ENCODE measurements at regions not wholly inside any gene's neighbourhood (a gene's known extent, or its start where the extent isn't known, plus 50 kb on each side); places are given as distances from the start of the nearest gene placed in this dataset.

DNA sequence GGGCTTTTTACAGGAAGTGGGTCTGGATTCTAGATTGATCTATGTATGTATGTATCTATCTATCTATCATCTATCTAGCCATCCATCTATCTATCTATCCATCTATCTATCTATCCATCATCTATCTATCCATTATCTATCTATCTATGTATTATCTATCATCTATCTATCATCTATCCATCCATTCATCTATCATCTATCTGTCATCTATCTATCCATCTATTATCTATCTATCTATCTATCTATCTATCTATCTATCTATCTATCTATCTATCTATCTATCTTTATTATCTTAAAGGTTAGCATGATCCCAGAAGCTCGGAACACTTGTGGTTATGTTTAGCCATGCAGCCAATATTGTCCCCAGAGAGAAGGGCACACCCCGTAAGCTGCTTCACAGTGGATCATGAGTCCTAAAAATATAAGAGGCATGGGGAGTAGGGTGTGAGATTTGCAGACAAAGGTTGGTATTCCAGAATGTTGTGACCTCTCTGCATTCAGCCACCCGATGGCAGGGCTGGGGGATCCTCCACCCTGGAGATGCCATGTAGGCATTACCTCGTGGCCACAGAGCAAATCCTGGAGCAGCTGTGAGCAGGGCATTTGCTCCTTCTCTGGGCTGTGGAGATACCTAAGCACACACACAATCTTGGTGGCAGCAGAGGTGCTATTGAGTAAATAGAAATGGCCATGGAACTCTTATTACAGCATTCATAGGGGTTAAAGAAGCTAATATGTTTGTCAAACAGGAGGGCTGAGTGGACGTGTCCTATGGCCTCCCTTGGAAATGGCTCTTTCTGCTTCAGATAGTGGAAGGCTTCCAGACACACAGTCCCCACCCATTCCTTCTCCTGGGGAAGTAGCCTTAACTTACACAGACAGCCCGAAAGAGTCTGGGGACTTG lies 310.0 kb upstream of the TSHZ3 start:
- DNase-seq (ENCODE audit: low spot score) = no peak

DNA sequence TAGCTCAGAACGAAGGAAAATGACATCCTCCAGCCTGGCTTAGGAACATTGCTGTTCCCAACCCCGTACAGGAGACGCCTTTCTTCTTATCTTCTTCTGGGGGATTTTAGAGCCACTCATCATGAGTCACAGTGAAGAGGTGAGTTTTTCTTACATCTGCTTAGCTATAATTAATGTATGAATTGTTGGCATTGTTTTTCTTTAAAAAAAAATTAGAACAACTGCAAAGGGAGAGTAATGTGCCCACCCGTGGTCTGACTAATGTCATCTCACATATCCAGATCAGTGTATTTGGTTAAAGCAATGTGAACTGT lies 310.6 kb upstream of the TSHZ3 start:
- DNase-seq (ENCODE audit: low spot score) = no peak

DNA sequence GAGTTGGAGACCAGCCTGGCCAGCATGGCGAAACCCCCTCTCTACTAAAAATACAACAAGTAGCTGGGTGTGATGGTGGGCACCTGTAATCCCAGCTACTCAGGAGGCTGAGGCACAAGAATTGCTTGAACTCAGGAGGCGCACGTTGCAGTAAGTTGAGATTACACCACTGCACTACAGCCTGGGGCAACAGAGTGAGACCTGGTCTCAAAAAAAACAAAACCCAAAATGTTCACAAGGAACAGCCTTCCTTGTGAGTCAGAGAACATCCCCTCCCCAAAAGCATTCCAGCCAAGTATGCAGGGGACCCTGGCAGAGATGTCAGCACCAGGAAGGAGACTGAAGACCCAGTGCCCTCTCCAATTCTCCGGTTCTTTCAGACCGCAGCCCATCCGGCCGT lies 314.9 kb upstream of the TSHZ3 start:
- DNase-seq (ENCODE audit: low spot score) = no peak

DNA sequence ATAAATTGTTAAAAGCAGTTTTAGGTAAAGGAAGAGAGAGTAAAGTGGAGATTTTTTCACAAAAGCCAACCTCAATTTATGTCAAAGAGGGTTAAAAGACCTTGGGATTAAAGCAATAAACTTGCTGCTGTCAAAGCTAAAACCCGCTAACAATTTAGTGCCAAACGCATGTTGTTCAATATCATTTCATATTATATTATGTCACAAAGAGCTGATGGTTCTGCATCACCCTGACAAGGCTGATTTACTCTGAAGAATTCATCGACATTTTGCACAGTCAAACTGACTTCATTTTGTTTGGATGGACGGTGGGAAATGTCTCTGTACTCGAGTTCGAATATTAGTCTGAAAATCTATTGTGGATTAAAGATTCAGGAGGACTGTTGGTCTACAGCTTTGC lies 315.8 kb upstream of the TSHZ3 start:
- DNase-seq (ENCODE audit: low spot score) = no peak

DNA sequence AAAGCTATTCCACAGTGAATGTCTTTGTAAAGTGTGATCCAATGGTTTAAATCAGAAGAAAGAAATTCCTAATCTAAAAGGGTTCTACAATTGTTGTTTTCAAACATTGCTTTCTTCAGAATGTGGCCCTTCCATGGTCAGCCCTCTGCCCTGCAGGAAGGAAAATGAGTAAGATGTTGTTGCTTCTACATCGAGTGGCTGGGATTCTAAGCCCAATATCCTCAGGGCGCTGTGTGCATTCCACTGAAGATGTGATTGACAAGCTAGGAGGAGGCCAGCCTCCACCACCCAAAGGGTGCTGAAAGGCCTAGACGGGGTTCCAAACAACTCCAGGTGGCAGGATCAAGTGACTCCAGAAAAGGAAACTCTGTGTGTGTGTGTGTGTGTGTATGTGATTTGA lies 316.9 kb upstream of the TSHZ3 start:
- no peak for DNase-seq (ENCODE audit: low spot score)

DNA sequence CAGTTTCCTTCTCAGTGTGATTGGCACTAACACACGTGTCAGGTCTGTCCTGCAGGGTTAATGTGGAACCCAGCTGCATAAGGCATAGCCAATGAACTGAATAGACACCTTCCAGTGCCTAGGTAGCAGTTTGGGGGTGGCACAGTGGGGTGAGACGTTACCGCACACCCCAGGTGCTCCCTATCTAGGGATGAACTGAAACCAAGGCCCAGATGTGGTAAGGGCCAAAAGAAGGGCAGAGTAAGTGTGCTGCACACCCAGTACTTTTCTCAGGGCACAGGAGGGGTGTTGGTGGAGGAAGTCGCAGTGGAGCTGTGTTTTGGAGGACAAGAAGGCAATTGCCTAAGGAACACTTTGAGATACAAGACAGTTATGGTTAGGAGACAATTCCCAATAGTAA lies 317.9 kb upstream of the TSHZ3 start:
- no peak for DNase-seq (ENCODE audit: low spot score)

DNA sequence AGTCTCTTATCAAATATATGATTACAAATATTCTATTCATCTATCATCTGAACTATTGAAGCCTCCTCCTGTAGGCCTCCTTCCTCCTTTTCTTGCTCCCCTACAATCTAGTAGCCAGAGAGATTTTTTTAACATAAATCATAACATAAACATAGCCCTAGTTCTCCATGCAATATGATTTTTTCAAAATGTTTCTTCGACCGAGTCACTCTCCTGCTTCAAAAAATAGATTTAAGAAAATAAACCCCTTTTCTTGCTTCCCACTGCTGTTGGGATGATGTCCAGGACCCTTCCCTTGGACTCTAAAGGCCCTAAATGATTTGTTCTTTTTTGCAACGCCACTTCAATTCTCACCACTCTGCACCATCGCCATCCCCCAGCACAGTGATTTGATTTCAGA lies 319.7 kb upstream of the TSHZ3 start:
- DNase-seq (ENCODE audit: low spot score) = no peak

DNA sequence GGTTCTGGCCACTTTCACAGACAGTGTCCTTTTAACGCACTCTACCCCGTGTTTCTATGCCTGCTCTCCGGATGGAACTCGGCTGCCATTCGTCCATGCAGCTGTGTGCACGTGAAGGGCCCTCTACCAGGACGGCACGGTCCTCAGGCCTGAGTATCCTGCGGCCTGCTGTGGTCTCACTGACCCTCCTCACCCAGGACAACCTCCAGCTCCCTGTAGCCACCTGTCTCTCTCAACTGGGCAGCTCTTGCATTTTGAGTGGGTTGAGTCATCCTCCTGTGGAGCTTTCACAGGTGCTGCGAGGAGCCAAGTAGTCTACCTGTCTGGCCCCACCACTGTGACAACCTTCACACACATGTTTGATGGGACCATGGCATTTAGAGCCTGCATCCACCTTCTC lies 321.7 kb upstream of the TSHZ3 start:
- no peak for DNase-seq (ENCODE audit: low spot score)

DNA sequence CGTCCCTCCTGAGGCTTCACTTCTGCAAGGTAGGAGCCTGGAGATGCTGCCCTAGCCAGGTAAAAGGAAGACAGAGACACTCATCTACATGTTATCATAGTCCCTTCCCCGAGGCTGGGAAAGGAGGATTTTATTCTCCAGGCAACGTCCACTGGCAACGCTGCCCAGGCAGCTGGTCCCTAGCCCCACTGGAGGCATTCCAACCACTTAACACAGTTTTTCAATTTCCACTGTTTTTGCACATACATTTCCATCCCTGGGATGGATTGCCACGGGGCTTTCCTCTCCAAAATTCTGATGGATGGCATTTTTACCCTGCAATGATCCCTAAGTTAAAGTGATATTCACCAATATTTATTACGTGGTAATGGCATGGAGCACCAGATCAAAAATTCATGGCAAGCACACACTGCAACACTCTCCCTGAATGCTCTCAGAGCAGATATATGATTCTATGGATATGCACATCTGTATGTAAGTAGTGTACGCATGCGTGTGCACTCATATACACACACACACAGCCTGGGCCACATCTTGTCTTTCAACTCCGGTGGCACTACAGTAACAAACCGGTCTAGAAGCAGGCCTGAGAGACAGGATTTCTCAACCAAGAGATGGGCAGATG lies 322.3 kb upstream of the TSHZ3 start:
- DNase-seq (ENCODE audit: low spot score) = no peak

DNA sequence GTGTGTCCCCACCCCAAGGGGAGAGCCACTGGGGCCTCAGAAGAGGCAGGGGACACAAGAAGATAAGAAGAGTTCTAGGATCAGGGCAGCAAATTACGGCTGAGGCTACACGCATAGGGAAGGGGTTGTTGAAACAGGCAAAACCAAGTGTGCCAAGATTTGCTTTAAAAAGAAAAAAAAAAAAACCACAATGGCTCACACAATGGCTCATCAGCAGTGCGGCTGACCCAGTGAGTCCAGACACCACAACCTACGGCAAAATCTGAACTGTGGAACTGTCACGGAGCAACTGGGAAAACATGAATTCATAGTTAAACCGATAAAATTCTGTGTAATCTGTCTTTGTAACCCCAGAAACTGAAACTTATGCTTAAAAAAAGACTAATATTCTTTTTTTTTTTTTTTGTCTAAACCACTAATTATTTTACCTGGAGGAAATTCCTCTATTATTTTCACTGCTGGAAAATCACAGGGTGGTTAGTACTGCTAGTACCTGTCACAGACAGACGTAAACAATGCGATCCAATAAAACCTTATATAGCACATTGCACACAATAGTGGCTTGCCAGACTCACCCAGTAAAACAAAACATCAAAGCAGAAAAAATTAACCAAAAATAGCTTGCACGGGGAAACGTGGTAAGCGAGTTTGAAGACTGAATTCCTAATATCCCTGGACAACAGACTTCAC lies 325.4 kb upstream of the TSHZ3 start:
- DNase-seq (ENCODE audit: low spot score) = no peak

DNA sequence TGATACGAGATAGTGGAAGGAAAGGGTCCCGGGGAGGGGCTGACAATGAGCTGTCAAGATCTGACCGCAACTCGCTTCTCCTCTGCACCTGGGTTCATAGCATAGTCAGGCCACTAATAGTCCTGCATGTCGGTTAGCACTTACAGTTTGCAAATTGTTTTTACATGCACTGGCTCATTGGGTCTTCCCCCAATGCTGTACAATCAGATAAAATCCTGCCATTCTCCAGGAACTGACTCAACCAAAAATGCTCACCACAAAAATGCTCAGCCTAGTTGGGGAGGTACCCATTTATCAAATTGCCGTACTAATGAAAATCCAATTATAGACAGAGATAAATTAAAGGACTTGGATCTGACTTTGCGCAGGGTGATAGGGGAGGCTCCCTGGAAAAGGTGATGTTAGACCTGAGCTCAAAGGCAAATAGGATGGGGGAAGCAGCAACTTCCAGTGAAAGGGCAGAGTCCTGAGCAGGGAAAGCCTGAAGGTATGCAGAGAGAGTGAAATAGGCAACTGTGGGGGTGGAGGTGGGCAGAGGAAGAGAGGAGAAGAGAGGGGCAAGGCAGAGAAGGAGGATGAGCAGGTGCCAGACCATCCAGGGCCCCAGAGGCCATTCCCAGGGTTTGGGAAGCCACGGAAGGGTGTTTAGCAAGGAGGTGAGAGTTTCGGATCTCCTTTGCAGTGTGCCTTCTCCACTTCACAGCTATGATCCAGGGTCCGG lies 326.1 kb upstream of the TSHZ3 start:
- no peak for DNase-seq (ENCODE audit: low spot score)

DNA sequence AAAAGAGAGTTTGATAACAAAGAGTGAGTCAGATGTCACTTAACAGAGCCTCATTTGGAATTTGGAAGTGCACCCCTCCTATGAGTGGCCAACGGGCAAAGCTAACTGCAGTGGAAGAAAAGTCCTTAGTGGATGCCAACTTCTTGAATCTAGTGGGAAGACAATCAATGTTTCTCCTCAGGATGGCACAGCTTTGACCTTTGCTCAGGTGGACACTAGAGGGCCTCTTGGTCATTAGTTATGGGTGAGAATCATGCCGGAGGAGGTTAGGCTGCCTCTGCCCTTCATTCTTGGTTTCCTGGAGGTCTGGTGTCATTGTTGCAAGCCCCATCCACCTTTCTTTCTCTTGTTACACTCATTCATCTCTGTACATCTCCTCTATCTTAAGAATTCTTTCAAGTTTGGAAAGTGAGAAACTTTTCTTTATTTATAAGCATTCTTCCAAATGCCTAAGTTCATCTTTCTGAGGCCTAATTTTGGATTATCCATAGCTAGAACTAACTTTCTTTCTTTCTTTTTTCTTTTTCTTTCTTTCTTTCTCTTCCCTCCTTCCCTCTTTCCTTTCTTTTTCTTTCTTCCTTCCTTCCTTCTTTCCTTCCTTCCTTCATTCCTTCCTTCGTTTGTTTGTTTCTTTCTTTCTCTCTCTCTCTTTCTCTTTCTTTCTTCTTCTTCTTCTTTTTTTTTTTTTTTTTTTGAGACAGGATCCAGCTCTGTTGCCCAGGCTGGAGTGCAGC lies 327.2 kb upstream of the TSHZ3 start:
- DNase-seq (ENCODE audit: low spot score) = no peak

DNA sequence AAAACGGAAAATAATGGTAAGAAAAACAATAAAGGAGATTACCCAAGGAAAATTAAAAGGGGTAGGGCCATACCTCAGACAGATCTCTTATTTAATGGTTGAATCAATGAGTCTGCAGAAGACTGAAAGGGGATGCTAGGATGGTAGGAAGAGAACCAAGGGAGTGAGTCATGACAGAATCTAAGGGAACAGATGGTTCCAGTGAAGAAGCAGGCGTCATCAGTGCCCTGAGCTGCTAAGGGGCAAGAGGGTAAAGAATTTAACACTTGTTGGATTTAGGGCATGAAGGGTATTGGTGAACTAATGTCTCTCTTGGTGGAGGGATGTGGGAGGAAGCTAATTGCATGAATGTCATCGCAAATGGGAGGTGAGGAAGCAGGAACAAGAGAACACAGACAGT lies 329.2 kb upstream of the TSHZ3 start:
- DNase-seq (ENCODE audit: low spot score) = no peak

DNA sequence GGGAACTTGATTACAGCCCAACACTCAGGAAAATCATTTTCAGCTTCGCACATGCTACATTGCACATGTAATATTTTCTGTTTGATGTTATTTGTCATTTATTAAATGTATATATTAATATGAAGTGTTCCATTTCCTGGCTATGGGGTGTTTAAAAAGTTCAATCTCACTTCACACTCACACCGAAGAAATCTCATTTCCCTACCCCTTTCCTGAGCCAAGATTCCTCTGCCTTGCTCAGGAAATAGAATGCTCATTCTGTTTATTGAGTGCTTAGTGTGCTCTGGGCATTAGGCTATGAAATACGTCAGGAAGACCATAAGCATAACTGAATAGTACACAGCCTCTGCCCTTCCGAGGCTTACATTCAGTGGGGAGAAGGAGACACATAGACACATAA lies 331.9 kb upstream of the TSHZ3 start:
- DNase-seq (ENCODE audit: low spot score) = no peak

DNA sequence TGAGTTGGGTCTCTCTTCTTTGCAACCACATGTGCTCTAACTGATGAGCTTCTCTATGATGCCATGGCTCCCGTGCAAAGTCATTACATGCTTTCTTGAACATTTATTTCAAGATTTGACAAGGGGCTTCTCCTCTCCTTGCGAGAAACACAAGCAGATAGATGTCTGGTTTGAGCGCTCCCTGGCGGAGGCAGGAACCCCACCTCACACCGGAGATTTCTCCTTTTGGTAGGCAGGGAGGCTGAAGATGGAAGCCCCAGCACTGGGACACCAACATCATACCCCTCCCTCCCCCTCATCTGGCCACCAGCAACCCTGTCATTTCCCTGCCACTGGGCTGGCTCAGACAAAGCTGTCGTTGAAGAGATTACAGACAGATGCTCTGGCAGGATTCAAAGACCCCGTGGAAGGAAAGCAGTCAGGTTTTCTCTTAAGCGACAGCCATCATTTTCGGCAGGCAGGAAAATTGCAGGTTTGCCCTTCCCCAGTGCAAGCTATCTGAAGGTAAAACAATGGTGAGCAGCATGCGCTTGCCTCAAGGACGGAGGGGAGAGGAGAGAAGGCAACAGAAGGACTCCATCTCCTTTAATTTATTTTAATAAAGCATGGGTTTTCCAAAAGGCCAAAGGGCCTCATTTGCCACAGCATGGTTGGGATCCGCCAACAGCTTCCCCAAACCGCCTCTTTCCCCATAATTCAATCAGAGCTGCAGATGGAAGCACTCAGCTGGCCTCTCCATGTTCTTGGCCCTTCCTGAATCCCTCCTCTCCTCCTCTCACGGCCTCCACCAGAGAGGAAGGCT lies 344.1 kb upstream of the TSHZ3 start:
- DNase-seq (ENCODE audit: low spot score) = no peak

DNA sequence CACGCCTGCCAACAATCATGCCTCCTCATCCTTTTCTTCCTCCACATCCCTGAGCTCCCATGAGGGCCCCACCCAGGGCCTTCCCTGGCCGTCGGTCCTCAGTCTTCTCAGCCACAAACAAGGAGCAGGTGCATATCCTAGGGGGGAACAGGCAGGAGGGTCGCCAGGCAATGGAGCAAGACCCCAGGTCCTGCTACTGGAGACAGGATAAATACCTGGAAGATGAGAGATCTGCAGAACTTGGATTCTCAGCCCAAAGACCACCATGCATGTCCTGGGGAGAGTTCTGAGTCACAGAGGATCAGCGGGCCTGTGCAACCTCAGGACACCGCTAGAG lies 344.7 kb upstream of the TSHZ3 start:
- DNase-seq (ENCODE audit: low spot score) = no peak

DNA sequence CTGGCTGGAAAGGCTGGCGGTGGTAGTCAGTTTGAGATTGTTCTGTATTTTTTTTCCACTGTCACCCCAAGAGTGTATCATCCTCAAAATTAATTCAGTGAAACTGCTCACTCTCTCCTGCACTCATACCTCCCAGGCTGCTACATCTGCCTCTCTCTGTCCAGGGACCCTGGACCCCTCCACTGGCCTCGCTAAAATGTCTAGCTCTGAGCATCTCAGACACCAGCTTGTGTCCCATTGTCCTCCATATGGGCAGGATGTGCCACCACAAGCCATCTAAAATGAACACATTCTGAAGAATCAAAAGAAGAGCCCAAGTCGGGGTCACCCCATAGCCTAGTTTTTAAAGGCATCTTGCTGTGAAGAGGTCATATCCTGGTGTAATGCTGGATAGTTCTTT lies 345.5 kb upstream of the TSHZ3 start:
- no peak for DNase-seq (ENCODE audit: low spot score)

DNA sequence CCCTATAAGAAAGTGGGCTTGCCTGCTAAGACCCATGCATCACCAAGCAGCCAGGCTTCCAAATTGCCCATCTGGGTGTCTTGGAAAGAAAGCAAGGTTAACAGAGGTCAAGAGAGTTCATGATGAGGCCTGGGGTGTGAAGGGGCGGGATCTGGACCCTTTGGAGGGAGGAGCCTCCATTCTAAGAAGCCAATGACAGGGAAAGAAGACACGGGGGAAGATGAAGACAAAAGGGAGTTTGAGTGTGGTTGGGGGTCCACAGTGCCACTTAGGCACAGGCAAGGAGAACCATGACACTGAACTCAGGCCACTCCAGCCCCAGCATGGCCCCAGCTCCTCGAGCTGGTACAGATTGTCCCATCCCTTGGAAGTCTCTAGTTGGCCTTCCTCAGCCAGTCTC lies 350.2 kb upstream of the TSHZ3 start:
- no peak for DNase-seq (ENCODE audit: low spot score)

DNA sequence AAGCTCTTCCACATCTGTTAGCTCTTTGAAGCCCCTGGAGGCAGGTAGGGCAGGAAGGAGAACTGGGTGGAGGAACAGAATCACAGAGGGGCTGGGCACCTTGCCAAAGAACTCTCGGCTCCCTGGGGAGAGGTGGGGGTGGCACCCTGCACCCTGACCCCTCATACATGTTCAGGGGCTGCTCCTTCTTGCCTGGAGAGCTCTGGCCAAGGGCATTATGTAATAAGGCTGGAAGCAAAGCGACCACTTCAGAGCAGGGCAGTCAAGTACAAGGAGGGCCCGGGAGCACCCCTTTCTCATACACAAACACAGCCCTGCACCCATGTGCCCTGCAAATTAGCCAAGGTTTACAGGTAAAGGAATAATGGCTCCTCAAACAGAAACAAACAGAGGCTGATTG lies 351.9 kb upstream of the TSHZ3 start:
- DNase-seq (ENCODE audit: low spot score) = no peak

DNA sequence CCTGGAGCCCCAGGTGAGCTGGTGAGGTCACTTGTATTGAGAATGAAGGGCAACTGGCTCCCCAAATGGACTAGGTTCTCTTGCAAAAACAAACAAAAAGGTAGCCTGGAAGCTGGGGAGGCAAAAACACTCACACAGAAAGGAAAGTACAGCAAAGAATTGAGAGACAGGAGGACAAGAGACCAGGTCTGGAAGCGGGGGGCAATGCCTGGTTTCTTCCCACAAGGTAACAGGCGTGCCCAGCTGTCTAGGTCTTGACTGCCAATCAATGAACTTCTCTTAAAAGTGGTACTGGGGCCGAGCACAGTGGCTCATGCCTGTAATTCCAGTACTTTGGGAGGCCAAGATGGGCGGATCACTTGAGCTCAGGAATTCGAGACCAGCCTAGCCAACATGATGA lies 356.4 kb upstream of the TSHZ3 start:
- no peak for DNase-seq (ENCODE audit: low spot score)

DNA sequence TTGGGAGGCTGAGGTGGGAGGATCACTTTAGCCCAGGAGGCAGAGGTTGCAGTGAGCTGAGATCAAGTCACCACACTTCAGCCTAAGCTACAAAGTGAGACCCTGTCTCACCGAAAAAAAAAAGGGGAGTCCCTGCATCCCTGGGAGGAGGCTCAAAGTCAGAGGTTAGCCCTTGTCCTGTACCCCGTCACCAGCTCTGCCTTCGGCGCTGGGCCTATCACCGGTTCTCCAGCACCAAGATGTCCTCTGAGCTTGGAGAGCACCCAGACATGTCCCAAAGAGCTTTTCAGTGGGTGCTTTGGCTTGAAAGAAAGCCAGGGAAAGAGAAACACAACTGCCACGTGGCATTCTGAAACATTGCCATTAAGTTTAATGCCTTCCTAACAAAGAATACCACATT lies 356.9 kb upstream of the TSHZ3 start:
- no peak for DNase-seq (ENCODE audit: low spot score)

All from mucosa of gallbladder (tissue), 1 donor.